ENCODE measurements at regions not wholly inside any gene's neighbourhood (a gene's known extent, or its start where the extent isn't known, plus 50 kb on each side); places are given as distances from the start of the nearest gene placed in this dataset.
"Not testable (repeated sequence)": the region's sequence is repeated elsewhere in the genome, so short reads cannot be mapped to it uniquely, and the experiment has no call there.

GRCh38 chr2:109669731-109670130 is 55.6 kb downstream of the SOWAHC start:
- DNase-seq: no peak

- DNase-seq: no peak
Measured at GRCh38 chr2:109670556-109671411, 56.6 kb downstream of the SOWAHC start.

GRCh38 chr2:109674894-109675534 is 60.9 kb downstream of the SOWAHC start:
- DNase-seq: no peak

- no peak for DNase-seq
Measured at GRCh38 chr2:109675666-109676345, 61.6 kb downstream of the SOWAHC start.

GRCh38 chr2:109676346-109676902 is 62.3 kb downstream of the SOWAHC start:
- no peak for DNase-seq

- DNase-seq: not testable (repeated sequence)
Measured at GRCh38 chr2:109677121-109677731, 63.1 kb downstream of the SOWAHC start.

- no peak for DNase-seq
Measured at GRCh38 chr2:109677835-109678580, 63.8 kb downstream of the SOWAHC start.

- not testable (repeated sequence) for DNase-seq
Measured at GRCh38 chr2:109678724-109679201, 64.6 kb downstream of the SOWAHC start.

GRCh38 chr2:109679225-109679624 is 65.1 kb downstream of the SOWAHC start:
- no peak for DNase-seq

GRCh38 chr2:109679626-109680025 is 65.5 kb downstream of the SOWAHC start:
- no peak for DNase-seq

- no peak for DNase-seq
Measured at GRCh38 chr2:109680523-109681297, 66.5 kb downstream of the SOWAHC start.

GRCh38 chr2:109681633-109682380 is 67.6 kb downstream of the SOWAHC start:
- no peak for DNase-seq

GRCh38 chr2:109683452-109683851 is 69.3 kb downstream of the SOWAHC start:
- no peak for DNase-seq

- DNase-seq: no peak
Measured at GRCh38 chr2:109685453-109685852, 71.3 kb downstream of the SOWAHC start.

GRCh38 chr2:109686921-109687320 is 72.8 kb downstream of the SOWAHC start:
- no peak for DNase-seq

- no peak for DNase-seq
Measured at GRCh38 chr2:109689182-109689930, 75.2 kb downstream of the SOWAHC start.

GRCh38 chr2:109689973-109690372 is 75.8 kb downstream of the SOWAHC start:
- DNase-seq: no peak

- no peak for DNase-seq
Measured at GRCh38 chr2:109690457-109690821, 76.3 kb downstream of the SOWAHC start.

- DNase-seq: peak; percentile 8
Measured at GRCh38 chr2:109690822-109691541, 76.8 kb downstream of the SOWAHC start.
